Mesothelial cell of epicardium (in vitro differentiated cells): ENCODE measurements at regions not wholly inside any gene's neighbourhood (a gene's known extent, or its start where the extent isn't known, plus 50 kb on each side); places are given as distances from the start of the nearest gene placed in this dataset.

Experiments used
- DNase-seq, 2 experiments: peaks; one replicate each; pipeline ENCODE4 v3.0.0; 2021; ENCODE audit warnings: low spot score in 2 of 2; ENCODE audit not compliant: unreplicated experiment in 2 of 2
- H3K27ac Mint-ChIP-seq: 2 replicates; pipeline ENCODE4 v1.8.0; 2021; ENCODE audit warnings: mixed read lengths
- H3K27me3 Mint-ChIP-seq: 2 replicates; pipeline ENCODE4 v1.8.0; 2021; ENCODE audit warnings: low read depth, mixed read lengths
- H3K36me3 Mint-ChIP-seq: 2 replicates; pipeline ENCODE4 v1.8.0; 2021; ENCODE audit warnings: mixed read lengths
- H3K4me1 Mint-ChIP-seq: 2 replicates; pipeline ENCODE4 v1.8.0; 2021; ENCODE audit warnings: mixed read lengths
- H3K4me3 Mint-ChIP-seq: 2 replicates; pipeline ENCODE4 v1.8.0; 2021; ENCODE audit warnings: mild to moderate bottlenecking, moderate library complexity, mixed read lengths
- H3K9me3 Mint-ChIP-seq: 2 replicates; pipeline ENCODE4 v1.8.0; 2021; ENCODE audit warnings: mixed read lengths
- TF ChIP-seq, protein P1 (sequence below): fragments of 200-600 bp; sonication (generic); IDR thresholded peaks from one replicate; pipeline ENCODE4 v1.5.0; 2021; ENCODE audit warnings: antibody characterized with exemption; ENCODE audit not compliant: unreplicated experiment

- TF ChIP-seq, protein P1, sequence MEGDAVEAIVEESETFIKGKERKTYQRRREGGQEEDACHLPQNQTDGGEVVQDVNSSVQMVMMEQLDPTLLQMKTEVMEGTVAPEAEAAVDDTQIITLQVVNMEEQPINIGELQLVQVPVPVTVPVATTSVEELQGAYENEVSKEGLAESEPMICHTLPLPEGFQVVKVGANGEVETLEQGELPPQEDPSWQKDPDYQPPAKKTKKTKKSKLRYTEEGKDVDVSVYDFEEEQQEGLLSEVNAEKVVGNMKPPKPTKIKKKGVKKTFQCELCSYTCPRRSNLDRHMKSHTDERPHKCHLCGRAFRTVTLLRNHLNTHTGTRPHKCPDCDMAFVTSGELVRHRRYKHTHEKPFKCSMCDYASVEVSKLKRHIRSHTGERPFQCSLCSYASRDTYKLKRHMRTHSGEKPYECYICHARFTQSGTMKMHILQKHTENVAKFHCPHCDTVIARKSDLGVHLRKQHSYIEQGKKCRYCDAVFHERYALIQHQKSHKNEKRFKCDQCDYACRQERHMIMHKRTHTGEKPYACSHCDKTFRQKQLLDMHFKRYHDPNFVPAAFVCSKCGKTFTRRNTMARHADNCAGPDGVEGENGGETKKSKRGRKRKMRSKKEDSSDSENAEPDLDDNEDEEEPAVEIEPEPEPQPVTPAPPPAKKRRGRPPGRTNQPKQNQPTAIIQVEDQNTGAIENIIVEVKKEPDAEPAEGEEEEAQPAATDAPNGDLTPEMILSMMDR = no peak
- no peak for DNase-seq
- Mint-ChIP-seq H3K4me1 (no peaks in the 10 kb centered on the region), H3K27ac (no peak overlapping the region), H3K4me3 (no peak overlapping the region), H3K27me3 (no peaks in the 10 kb centered on the region), H3K9me3 (peaks cover 30% of the 10 kb centered on the region), H3K36me3 (no peaks in the 10 kb centered on the region)
These were observed 1320.6 kb downstream of the LRFN5 start for GRCh38 chr14:42927313-42927712.

- Mint-ChIP-seq H3K4me3 (no peak overlapping the region), H3K9me3 (peaks cover 25% of the 10 kb centered on the region), H3K4me1 (peaks cover 7% of the 10 kb centered on the region), H3K27me3 (no peaks in the 10 kb centered on the region), H3K27ac (no peak overlapping the region), H3K36me3 (no peaks in the 10 kb centered on the region)
- no peak for DNase-seq
- TF ChIP-seq, protein P1 = no peak
These were observed 1315.2 kb downstream of the LRFN5 start for GRCh38 chr14:42921901-42922300.

DNA sequence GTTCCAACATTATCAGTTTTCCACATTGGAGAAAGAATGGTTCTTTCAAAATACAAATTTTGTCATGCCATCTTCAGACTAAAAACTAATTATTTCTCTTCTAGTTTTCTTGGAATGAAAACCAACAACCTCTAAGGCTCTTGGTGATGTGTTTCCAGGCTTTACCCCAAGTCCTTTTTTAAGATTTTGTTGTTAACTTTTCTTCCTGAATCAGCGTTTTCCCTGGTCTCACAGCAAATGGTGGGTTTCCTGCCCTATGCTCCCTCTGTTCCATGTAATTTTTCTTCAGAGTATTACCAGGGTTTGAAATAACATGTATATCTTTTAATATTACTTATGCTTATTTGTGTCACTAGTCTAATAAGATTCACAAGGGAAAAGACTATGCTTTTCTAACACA is 1311.9 kb downstream of the LRFN5 start:
- no peak overlapping the region for H3K27ac Mint-ChIP-seq
- no peak for DNase-seq
- no peaks in the 10 kb centered on the region for H3K36me3 Mint-ChIP-seq
- no peaks in the 10 kb centered on the region for H3K27me3 Mint-ChIP-seq
- no peak overlapping the region for H3K4me3 Mint-ChIP-seq
- H3K4me1 Mint-ChIP-seq = peaks cover 7% of the 10 kb centered on the region
- H3K9me3 Mint-ChIP-seq = peaks cover 19% of the 10 kb centered on the region
- TF ChIP-seq, protein P1 = no peak

DNA sequence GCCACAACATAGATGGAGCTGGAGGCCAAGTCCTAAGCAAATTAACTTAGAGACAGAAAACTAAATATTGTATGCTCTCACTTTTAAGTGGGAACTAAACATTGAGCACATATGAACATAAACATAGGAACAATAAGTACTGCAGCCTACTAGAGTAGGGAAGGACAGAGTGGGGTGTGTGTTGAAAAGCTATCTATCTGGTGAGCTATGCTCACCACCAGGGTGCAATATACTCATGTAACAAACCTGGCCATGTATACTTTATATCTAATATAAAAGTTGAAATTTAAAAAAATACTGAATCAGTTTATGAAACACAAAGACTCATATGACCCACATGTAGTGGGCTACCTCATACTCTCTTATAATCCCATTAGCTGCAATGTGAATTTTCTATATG is 1305.0 kb downstream of the LRFN5 start:
- no peaks in the 10 kb centered on the region for H3K36me3 Mint-ChIP-seq
- no peak overlapping the region for H3K27ac Mint-ChIP-seq

GRCh38 chr14:42909659-42910058 is 1303.0 kb downstream of the LRFN5 start:
- Mint-ChIP-seq H3K27ac (no peak overlapping the region), H3K4me1 (no peaks in the 10 kb centered on the region), H3K4me3 (no peak overlapping the region), H3K9me3 (peaks cover 6% of the 10 kb centered on the region), H3K27me3 (no peaks in the 10 kb centered on the region), H3K36me3 (no peaks in the 10 kb centered on the region)
- no peak for DNase-seq
- TF ChIP-seq, protein P1 = no peak

More for the DNA sequence above, 1305.0 kb downstream of the LRFN5 start:
- Mint-ChIP-seq H3K4me1 (no peaks in the 10 kb centered on the region), H3K4me3 (no peak overlapping the region), H3K9me3 (peaks cover 13% of the 10 kb centered on the region), H3K27me3 (no peaks in the 10 kb centered on the region)
- no peak for DNase-seq
- TF ChIP-seq, protein P1 = no peak

- no peak for DNase-seq
- TF ChIP-seq, protein P1 = no peak
- no peaks in the 10 kb centered on the region for H3K27me3 Mint-ChIP-seq
- H3K27ac Mint-ChIP-seq = no peak overlapping the region
- no peaks in the 10 kb centered on the region for H3K4me1 Mint-ChIP-seq
- no peaks in the 10 kb centered on the region for H3K36me3 Mint-ChIP-seq
- no peak overlapping the region for H3K4me3 Mint-ChIP-seq
- H3K9me3 Mint-ChIP-seq = peaks cover 16% of the 10 kb centered on the region
These were observed 1286.5 kb downstream of the LRFN5 start for GRCh38 chr14:42893183-42893582.
